HEK293T (cell line): ENCODE measurements at regions not wholly inside any gene's neighbourhood (a gene's known extent, or its start where the extent isn't known, plus 50 kb on each side); places are given as distances from the start of the nearest gene placed in this dataset.

ENCODE experiments used
- CTCF ChIA-PET: fragments of 350-600 bp; formaldehyde crosslinking; extraction: SDS; loops from one replicate; lab custom pipeline; 2021; ENCODE audit warnings: antibody characterized with exemption, inconsistent platforms; lab: Yijun Ruan, JAX
- POLR2A ChIA-PET: fragments of 350-600 bp; formaldehyde crosslinking; extraction: SDS; loops from one replicate; lab custom pipeline; 2020; ENCODE audit warnings: antibody characterized with exemption, inconsistent platforms; lab: Yijun Ruan, JAX
- DNase-seq: peaks from one replicate; pipeline ENCODE4 v3.0.0; 2012; ENCODE audit warnings: mixed read lengths; ENCODE audit errors: extremely low spot score
- ARNT ChIP-seq: fragments of 450-650 bp; IDR thresholded peaks from 2 replicates; pipeline ENCODE4 v1.6.1; 2017; ENCODE audit warnings: mild to moderate bottlenecking
- BHLHE40 ChIP-seq: fragments of 450-650 bp; IDR thresholded peaks from 2 replicates; pipeline ENCODE4 v1.6.1; 2016; ENCODE audit warnings: mild to moderate bottlenecking, moderate library complexity, borderline replicate concordance
- CTBP1 ChIP-seq: fragments of 450-650 bp; IDR thresholded peaks from 2 replicates; pipeline ENCODE4 v1.6.1; 2016; ENCODE audit warnings: borderline replicate concordance
- ELF4 ChIP-seq: fragments of 450-650 bp; IDR thresholded peaks from 2 replicates; pipeline ENCODE4 v1.6.1; 2017; ENCODE audit warnings: antibody characterized with exemption
- FOXA1 ChIP-seq: fragments of 450-650 bp; IDR thresholded peaks from 2 replicates; pipeline ENCODE4 v1.6.1; 2016; ENCODE audit warnings: mild to moderate bottlenecking
- FOXK2 ChIP-seq: fragments of 450-650 bp; IDR thresholded peaks from 2 replicates; pipeline ENCODE4 v1.6.1; 2016; ENCODE audit warnings: mild to moderate bottlenecking
- FOXM1 ChIP-seq: fragments of 450-650 bp; IDR thresholded peaks from 2 replicates; pipeline ENCODE4 v1.6.1; 2017; ENCODE audit warnings: mild to moderate bottlenecking, borderline replicate concordance
- HDGF ChIP-seq: fragments of 450-650 bp; IDR thresholded peaks from 2 replicates; pipeline ENCODE4 v1.6.1; 2017; ENCODE audit warnings: antibody characterized with exemption, borderline replicate concordance
- L3MBTL2 ChIP-seq: fragments of 450-650 bp; conservative IDR thresholded peaks from 2 replicates; pipeline ENCODE4 v1.6.1; 2016; ENCODE audit warnings: mild to moderate bottlenecking
- LEF1 ChIP-seq: fragments of 450-650 bp; IDR thresholded peaks from 2 replicates; pipeline ENCODE4 v1.6.1; 2017; ENCODE audit warnings: mild to moderate bottlenecking, borderline replicate concordance
- NFRKB ChIP-seq: fragments of 450-650 bp; IDR thresholded peaks from 2 replicates; pipeline ENCODE4 v1.6.1; 2016; ENCODE audit warnings: mild to moderate bottlenecking, moderate library complexity
- PKNOX1 ChIP-seq: fragments of 450-650 bp; IDR thresholded peaks from 2 replicates; pipeline ENCODE4 v1.6.1; 2016
- SP1 ChIP-seq: fragments of 450-650 bp; IDR thresholded peaks from 2 replicates; pipeline ENCODE4 v1.6.1; 2017
- SUZ12 ChIP-seq: fragments of 450-650 bp; IDR thresholded peaks from 2 replicates; pipeline ENCODE4 v1.6.1; 2016; ENCODE audit warnings: mild to moderate bottlenecking
- TARDBP ChIP-seq: fragments of 450-650 bp; IDR thresholded peaks from 2 replicates; pipeline ENCODE4 v1.6.1; 2016
- ZNF384 ChIP-seq: fragments of 450-650 bp; IDR thresholded peaks from 2 replicates; pipeline ENCODE4 v1.6.1; 2016

GRCh38 chr10:33812586-33812985, 478.1 kb upstream of the NRP1 start:
- DNase-seq, result no peak
- ChIA-PET POLR2A (no interaction called here), CTCF (no interaction called here)
- TF ChIP-seq FOXM1, result no peak

- ChIA-PET POLR2A (no interaction called here), CTCF (no interaction called here)
Measured at GRCh38 chr10:33810986-33811385, 476.5 kb upstream of the NRP1 start.

GRCh38 chr10:33809732-33810131, 475.3 kb upstream of the NRP1 start:
- POLR2A ChIA-PET, result no interaction called here
- CTCF ChIA-PET, result interaction anchor here (0.6 kb wide), 1 partner anchor 78 kb away, joined by 4 read pairs; no protein-coding TSS in a partner anchor
- DNase-seq, result no peak
- TF ChIP-seq TARDBP, result no peak
- no peak for TF ChIP-seq LEF1
- TF ChIP-seq HDGF, result no peak
- no peak for TF ChIP-seq SUZ12
- no peak for TF ChIP-seq ARNT
- no peak for TF ChIP-seq ZNF384
- TF ChIP-seq CTBP1, result no peak
- TF ChIP-seq PKNOX1, result no peak

More at GRCh38 chr10:33810986-33811385, 476.5 kb upstream of the NRP1 start:
- TF ChIP-seq BHLHE40, result no peak
- no peak for DNase-seq

- ChIA-PET CTCF (no interaction called here), POLR2A (no interaction called here)
- DNase-seq, result no peak
- TF ChIP-seq ARNT (no peak), FOXK2 (no peak), SUZ12 (no peak), SP1 (no peak), FOXA1 (no peak), HDGF (no peak), BHLHE40 (no peak), ZNF384 (no peak), ELF4 (no peak), FOXM1 (no peak), PKNOX1 (no peak), LEF1 (no peak), NFRKB (no peak), L3MBTL2 (no peak), CTBP1 (no peak), TARDBP (no peak)
Measured at GRCh38 chr10:33808475-33808874, 474.0 kb upstream of the NRP1 start.

GRCh38 chr10:33807531-33808359, 473.3 kb upstream of the NRP1 start:
- POLR2A ChIA-PET, result no interaction called here
- CTCF ChIA-PET, result no interaction called here
- TF ChIP-seq ZNF384 (no peak), PKNOX1 (no peak), NFRKB (no peak), ARNT (no peak), LEF1 (no peak), FOXA1 (no peak), TARDBP (no peak), CTBP1 (no peak), SUZ12 (no peak), SP1 (no peak), BHLHE40 (no peak), FOXK2 (no peak), HDGF (no peak), ELF4 (no peak), FOXM1 (no peak), L3MBTL2 (no peak)
- no peak for DNase-seq

GRCh38 chr10:33805831-33806230, 471.4 kb upstream of the NRP1 start:
- POLR2A ChIA-PET, result no interaction called here
- no peak for DNase-seq
- CTCF ChIA-PET, result interaction anchor here (0.6 to 0.7 kb wide), 2 partner anchors 9 to 47 kb away, joined by 3 read pairs; no protein-coding TSS in a partner anchor
- TF ChIP-seq FOXK2 (no peak), CTBP1 (no peak), TARDBP (no peak), ELF4 (no peak), FOXM1 (no peak), SP1 (no peak), PKNOX1 (no peak), ARNT (no peak), L3MBTL2 (no peak), ZNF384 (no peak), HDGF (no peak), SUZ12 (no peak), NFRKB (no peak), BHLHE40 (no peak), FOXA1 (no peak), LEF1 (no peak)
